Ishikawa (cell line): ENCODE measurements at regions not wholly inside any gene's neighbourhood (a gene's known extent, or its start where the extent isn't known, plus 50 kb on each side); places are given as distances from the start of the nearest gene placed in this dataset.

ENCODE experiments used
- CEBPB ChIP-seq: IDR thresholded peaks from 2 replicates; pipeline ENCODE4 v1.6.1; 2012
- CREB1 ChIP-seq: IDR thresholded peaks from 2 replicates; pipeline ENCODE4 v1.6.1; 2012; ENCODE audit warnings: low read depth
- EGR1 ChIP-seq: IDR thresholded peaks from 2 replicates; pipeline ENCODE4 v1.6.1; 2012
- EP300 ChIP-seq: IDR thresholded peaks from 2 replicates; pipeline ENCODE4 v1.6.1; 2012; ENCODE audit warnings: borderline replicate concordance
- FOXM1 ChIP-seq: IDR thresholded peaks from 2 replicates; pipeline ENCODE4 v1.6.1; 2012; ENCODE audit warnings: low read depth, borderline replicate concordance
- MAX ChIP-seq: IDR thresholded peaks from 2 replicates; pipeline ENCODE4 v1.6.1; 2012
- NFIC ChIP-seq: IDR thresholded peaks from 2 replicates; pipeline ENCODE4 v1.6.1; 2012
- RAD21 ChIP-seq: IDR thresholded peaks from 2 replicates; pipeline ENCODE4 v1.6.1; 2012; ENCODE audit warnings: low read depth
- REST ChIP-seq: IDR thresholded peaks from 2 replicates; pipeline ENCODE4 v1.6.1; 2012; ENCODE audit warnings: low read depth, mild to moderate bottlenecking
- TAF1 ChIP-seq: IDR thresholded peaks from 2 replicates; pipeline ENCODE4 v1.6.1; 2012; ENCODE audit warnings: low read depth, mild to moderate bottlenecking
- TCF12 ChIP-seq: IDR thresholded peaks from 2 replicates; pipeline ENCODE4 v1.6.1; 2012; ENCODE audit warnings: low read depth
- TEAD4 ChIP-seq: IDR thresholded peaks from 2 replicates; pipeline ENCODE4 v1.6.1; 2012
- YY1 ChIP-seq: IDR thresholded peaks from 2 replicates; pipeline ENCODE4 v1.6.1; 2012; ENCODE audit warnings: low read depth
- ZBTB7A ChIP-seq: IDR thresholded peaks from 2 replicates; pipeline ENCODE4 v1.6.1; 2012; ENCODE audit warnings: low read depth
- TF ChIP-seq, protein P1 (sequence below): IDR thresholded peaks from 2 replicates; pipeline ENCODE4 v1.6.1; 2012

DNA sequence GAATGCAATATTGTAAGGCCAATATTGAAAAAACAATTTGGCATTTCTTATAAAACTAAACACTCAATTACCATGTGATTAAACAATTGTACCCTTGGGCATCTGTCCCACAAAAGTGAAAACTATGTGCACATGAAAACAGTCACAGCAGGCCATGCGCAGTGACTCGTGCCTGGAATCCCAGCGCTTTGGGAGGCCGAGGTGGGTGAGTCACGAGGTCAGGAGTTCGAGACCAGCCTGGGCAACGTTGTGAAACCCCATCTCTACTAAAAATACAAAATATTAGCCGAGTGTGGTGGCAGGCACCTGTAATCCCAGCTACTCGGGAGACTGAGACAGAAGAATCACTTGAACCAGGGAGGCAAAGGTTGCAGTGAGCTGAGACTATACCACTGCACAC, 343.7 kb downstream of the DMRTA1 start:
- no peak for TF ChIP-seq TEAD4
- no peak for TF ChIP-seq EGR1
- no peak for TF ChIP-seq TAF1
- TF ChIP-seq CREB1: no peak
- no peak for TF ChIP-seq NFIC
- TF ChIP-seq, protein P1, sequence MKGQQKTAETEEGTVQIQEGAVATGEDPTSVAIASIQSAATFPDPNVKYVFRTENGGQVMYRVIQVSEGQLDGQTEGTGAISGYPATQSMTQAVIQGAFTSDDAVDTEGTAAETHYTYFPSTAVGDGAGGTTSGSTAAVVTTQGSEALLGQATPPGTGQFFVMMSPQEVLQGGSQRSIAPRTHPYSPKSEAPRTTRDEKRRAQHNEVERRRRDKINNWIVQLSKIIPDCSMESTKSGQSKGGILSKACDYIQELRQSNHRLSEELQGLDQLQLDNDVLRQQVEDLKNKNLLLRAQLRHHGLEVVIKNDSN: no peak
- TF ChIP-seq YY1: no peak
- no peak for TF ChIP-seq FOXM1
- no peak for TF ChIP-seq RAD21
- no peak for TF ChIP-seq CEBPB
- TF ChIP-seq REST: no peak
- TF ChIP-seq TCF12: no peak

DNA sequence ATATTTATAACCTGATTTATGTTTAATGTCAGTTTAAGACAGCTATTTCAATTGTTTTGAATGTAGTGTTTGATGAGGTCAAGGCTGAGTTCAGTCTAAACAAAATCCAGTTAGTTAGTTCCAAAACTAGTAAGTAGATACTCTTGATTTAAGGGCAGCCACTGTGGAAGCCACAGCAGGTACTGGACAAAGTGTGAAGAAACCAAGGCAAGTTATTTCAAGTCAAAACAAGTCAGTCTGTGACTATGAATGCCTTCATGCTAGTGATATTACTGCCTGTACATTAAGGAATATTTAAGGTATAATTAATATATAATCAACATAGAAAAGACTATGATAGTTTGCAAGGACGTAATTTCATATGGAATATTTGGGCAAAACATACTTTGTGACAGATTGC, 362.3 kb downstream of the DMRTA1 start:
- TF ChIP-seq EGR1 (no peak), CEBPB (no peak), TCF12 (no peak), RAD21 (no peak), YY1 (no peak), TAF1 (no peak), CREB1 (no peak), ZBTB7A (no peak), REST (no peak), FOXM1 (no peak), MAX (no peak), EP300 (no peak), TEAD4 (no peak)
- TF ChIP-seq, protein P1: no peak

- TF ChIP-seq TCF12 (no peak), EGR1 (no peak), MAX (no peak)
Observed at GRCh38 chr9:22809371-22809770, 362.7 kb downstream of the DMRTA1 start.

- TF ChIP-seq RAD21 (0 out of 2 replicates have a peak, but pooled peaks have one; percentile 3), TCF12 (no peak)
Observed at GRCh38 chr9:22813529-22813928, 366.9 kb downstream of the DMRTA1 start.

GRCh38 chr9:22815246-22815645, 368.6 kb downstream of the DMRTA1 start:
- no peak for TF ChIP-seq YY1
- TF ChIP-seq NFIC: no peak

DNA sequence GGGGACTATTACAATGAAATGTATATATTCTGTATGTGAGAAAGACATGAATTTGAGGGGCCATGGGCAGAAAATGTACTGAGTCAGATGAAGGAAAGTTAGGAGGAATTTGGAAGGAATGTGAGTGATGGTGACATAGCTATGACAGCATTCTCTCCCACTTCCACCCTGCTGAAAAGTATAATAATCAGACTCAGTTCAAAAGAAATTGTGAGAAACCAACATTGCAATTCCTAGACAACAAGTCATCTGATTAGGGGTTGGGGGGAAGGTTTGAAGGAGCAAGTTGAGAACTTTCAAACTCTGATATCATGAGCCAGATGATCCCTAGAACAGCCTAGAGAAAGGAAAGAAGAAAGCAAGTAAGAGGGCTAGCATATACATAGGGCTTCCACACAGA, 370.6 kb downstream of the DMRTA1 start:
- TF ChIP-seq TAF1: no peak
- no peak for TF ChIP-seq EP300
- TF ChIP-seq MAX: no peak
- no peak for TF ChIP-seq RAD21
- no peak for TF ChIP-seq ZBTB7A
- no peak for TF ChIP-seq CEBPB
- no peak for TF ChIP-seq TCF12

- TF ChIP-seq EGR1: no peak
- TF ChIP-seq REST: no peak
- TF ChIP-seq CEBPB: no peak
- no peak for TF ChIP-seq RAD21
- no peak for TF ChIP-seq ZBTB7A
- TF ChIP-seq TAF1: no peak
- TF ChIP-seq, protein P1: no peak
- TF ChIP-seq TCF12: no peak
- TF ChIP-seq MAX: no peak
Observed at GRCh38 chr9:22829236-22829635, 382.6 kb downstream of the DMRTA1 start.
